OCI-LY1 (cell line): ENCODE measurements at regions not wholly inside any gene's neighbourhood (a gene's known extent, or its start where the extent isn't known, plus 50 kb on each side); places are given as distances from the start of the nearest gene placed in this dataset.
"Not testable (repeated sequence)": the region's sequence is repeated elsewhere in the genome, so short reads cannot be mapped to it uniquely, and the experiment has no call there.

ENCODE experiments used
- H2AFZ ChIP-seq: fragments of 200-600 bp; sonication (generic), shearing (Covaris generic); 2 replicates; pipeline ENCODE4 v1.6.0; 2014; ENCODE audit warnings: antibody characterized with exemption, mild to moderate bottlenecking, low read length
- H3F3A ChIP-seq: fragments of 200-600 bp; sonication (generic), shearing (Covaris generic); 2 replicates; pipeline ENCODE4 v1.6.0; 2014; ENCODE audit warnings: mild to moderate bottlenecking, antibody characterized with exemption, low read length, moderate library complexity; ENCODE audit not compliant: insufficient read depth
- H3K27ac ChIP-seq: fragments of 200-600 bp; sonication (generic); 2 replicates; pipeline ENCODE4 v1.5.1; 2014; ENCODE audit warnings: low read length, mixed run types, mild to moderate bottlenecking, low read depth; ENCODE audit not compliant: poor library complexity, severe bottlenecking
- H3K27me3 ChIP-seq: fragments of 200-600 bp; sonication (generic); 2 replicates; pipeline ENCODE4 v1.6.0; 2014; ENCODE audit warnings: antibody characterized with exemption, mild to moderate bottlenecking, low read length, moderate library complexity; ENCODE audit not compliant: insufficient read depth
- H3K36me3 ChIP-seq: fragments of 200-600 bp; sonication (generic); 2 replicates; pipeline ENCODE4 v1.6.1; 2014; ENCODE audit warnings: mild to moderate bottlenecking, antibody characterized with exemption, low read length, moderate library complexity, mixed read lengths; ENCODE audit not compliant: insufficient read depth
- H3K4me1 ChIP-seq: fragments of 200-600 bp; sonication (generic); 2 replicates; pipeline ENCODE4 v1.5.1; 2014; ENCODE audit warnings: mild to moderate bottlenecking, low read length, moderate library complexity; ENCODE audit not compliant: insufficient read depth, severe bottlenecking
- H3K4me2 ChIP-seq: fragments of 200-600 bp; sonication (generic), shearing (Covaris generic); 2 replicates; pipeline ENCODE4 v1.6.1; 2014; ENCODE audit warnings: low read length
- H3K4me3 ChIP-seq: fragments of 200-600 bp; sonication (generic); 2 replicates; pipeline ENCODE4 v1.5.1; 2014; ENCODE audit warnings: low read length, low read depth, mild to moderate bottlenecking, mixed read lengths; ENCODE audit not compliant: poor library complexity, severe bottlenecking
- H3K79me2 ChIP-seq: fragments of 200-600 bp; shearing (Covaris generic); 2 replicates; pipeline ENCODE4 v1.6.1; 2016; ENCODE audit warnings: mixed run types, low read length, mixed read lengths; ENCODE audit not compliant: insufficient read depth
- H3K9ac ChIP-seq: fragments of 200-600 bp; sonication (generic), shearing (Covaris generic); 2 replicates; pipeline ENCODE4 v1.6.1; 2014; ENCODE audit warnings: mild to moderate bottlenecking, low read length, mixed read lengths
- H3K9me2 ChIP-seq: fragments of 200-600 bp; sonication (generic), shearing (Covaris generic); 2 replicates; pipeline ENCODE4 v1.6.1; 2014; ENCODE audit warnings: low read depth, mild to moderate bottlenecking, low read length, mixed read lengths
- H3K9me3 ChIP-seq: fragments of 200-600 bp; shearing (Covaris generic); 2 replicates; pipeline ENCODE4 v1.6.1; 2014; ENCODE audit warnings: low read length, mixed read lengths
- H4K20me1 ChIP-seq: fragments of 200-600 bp; sonication (generic), shearing (Covaris generic); 2 replicates; pipeline ENCODE4 v1.6.0; 2016; ENCODE audit warnings: mild to moderate bottlenecking, low read length; ENCODE audit not compliant: insufficient read depth
- EZH2 ChIP-seq: fragments of 200-600 bp; sonication (generic), shearing (Covaris generic); IDR thresholded peaks from 2 replicates; pipeline ENCODE4 v1.8.0; 2017; ENCODE audit warnings: borderline replicate concordance, mixed run types, mild to moderate bottlenecking, antibody characterized with exemption, low read length, moderate library complexity, mixed read lengths
- TF ChIP-seq, protein P1 (sequence below): fragments of 200-600 bp; sonication (generic), shearing (Covaris generic); IDR thresholded peaks from 2 replicates; pipeline ENCODE4 v1.5.1; 2017; ENCODE audit warnings: mild to moderate bottlenecking, antibody characterized with exemption, low read length, moderate library complexity, mixed read lengths

DNA sequence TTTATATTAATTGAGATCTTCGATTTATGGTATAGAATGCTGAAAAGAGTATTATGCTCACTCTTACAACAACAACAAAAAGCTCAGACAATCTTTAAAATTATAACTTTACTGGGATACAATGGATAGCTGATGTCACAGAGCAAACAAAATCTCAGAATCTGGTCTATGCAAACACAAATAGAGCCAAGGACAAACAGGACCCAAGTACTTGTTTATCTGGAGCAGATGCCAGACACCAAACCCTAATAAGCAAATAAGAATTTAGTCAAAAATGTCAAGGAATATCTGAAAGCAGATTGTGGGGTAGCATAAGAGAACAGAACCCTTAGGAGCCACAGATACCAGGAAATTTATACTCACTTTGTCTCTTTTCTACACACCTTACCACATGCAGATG lies 302.2 kb downstream of the CGGBP1 start:
- no peaks in the 10 kb centered on the region for H3K4me1 ChIP-seq
- TF ChIP-seq, protein P1, sequence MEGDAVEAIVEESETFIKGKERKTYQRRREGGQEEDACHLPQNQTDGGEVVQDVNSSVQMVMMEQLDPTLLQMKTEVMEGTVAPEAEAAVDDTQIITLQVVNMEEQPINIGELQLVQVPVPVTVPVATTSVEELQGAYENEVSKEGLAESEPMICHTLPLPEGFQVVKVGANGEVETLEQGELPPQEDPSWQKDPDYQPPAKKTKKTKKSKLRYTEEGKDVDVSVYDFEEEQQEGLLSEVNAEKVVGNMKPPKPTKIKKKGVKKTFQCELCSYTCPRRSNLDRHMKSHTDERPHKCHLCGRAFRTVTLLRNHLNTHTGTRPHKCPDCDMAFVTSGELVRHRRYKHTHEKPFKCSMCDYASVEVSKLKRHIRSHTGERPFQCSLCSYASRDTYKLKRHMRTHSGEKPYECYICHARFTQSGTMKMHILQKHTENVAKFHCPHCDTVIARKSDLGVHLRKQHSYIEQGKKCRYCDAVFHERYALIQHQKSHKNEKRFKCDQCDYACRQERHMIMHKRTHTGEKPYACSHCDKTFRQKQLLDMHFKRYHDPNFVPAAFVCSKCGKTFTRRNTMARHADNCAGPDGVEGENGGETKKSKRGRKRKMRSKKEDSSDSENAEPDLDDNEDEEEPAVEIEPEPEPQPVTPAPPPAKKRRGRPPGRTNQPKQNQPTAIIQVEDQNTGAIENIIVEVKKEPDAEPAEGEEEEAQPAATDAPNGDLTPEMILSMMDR = no peak
- TF ChIP-seq EZH2 = no peak
- no peak overlapping the region for H3K27ac ChIP-seq
- no peak overlapping the region for H3K4me3 ChIP-seq
- H3K9me2 ChIP-seq = no peaks in the 10 kb centered on the region
- no peaks in the 10 kb centered on the region for H3K36me3 ChIP-seq
- H3K4me2 ChIP-seq = no peak overlapping the region
- no peaks in the 10 kb centered on the region for H3K27me3 ChIP-seq
- H2AFZ ChIP-seq = no peak overlapping the region
- H3K9ac ChIP-seq = no peak overlapping the region
- H3K9me3 ChIP-seq = no peaks in the 10 kb centered on the region
- no peaks in the 10 kb centered on the region for H3K79me2 ChIP-seq
- H3F3A ChIP-seq = no peaks in the 10 kb centered on the region
- H4K20me1 ChIP-seq = no peaks in the 10 kb centered on the region

DNA sequence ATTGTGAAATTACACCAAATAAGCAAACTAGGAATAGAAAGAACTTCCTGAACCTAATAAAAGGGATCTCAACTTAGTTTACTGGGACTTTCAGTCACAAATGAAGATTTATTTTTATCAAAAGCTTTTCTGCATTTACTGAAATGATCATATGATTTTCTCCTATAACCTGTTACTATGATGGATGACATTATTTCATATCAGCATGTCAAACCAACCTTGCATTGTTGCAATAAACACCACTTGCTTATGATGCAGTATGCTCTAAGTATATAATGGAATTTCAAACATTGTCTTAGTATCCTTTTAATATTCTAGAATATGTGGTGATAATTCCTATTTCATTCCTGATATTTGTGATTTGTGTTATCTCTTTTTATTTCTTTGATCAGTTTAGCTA lies 303.0 kb downstream of the CGGBP1 start:
- H4K20me1 ChIP-seq = no peaks in the 10 kb centered on the region
- no peaks in the 10 kb centered on the region for H3K4me1 ChIP-seq
- no peaks in the 10 kb centered on the region for H3K36me3 ChIP-seq
- H3K9me3 ChIP-seq = no peaks in the 10 kb centered on the region
- H3K9ac ChIP-seq = no peak overlapping the region
- H3K4me3 ChIP-seq = no peak overlapping the region
- no peaks in the 10 kb centered on the region for H3F3A ChIP-seq
- no peaks in the 10 kb centered on the region for H3K27me3 ChIP-seq
- no peak overlapping the region for H3K27ac ChIP-seq
- TF ChIP-seq, protein P1 = no peak
- TF ChIP-seq EZH2 = no peak
- H3K4me2 ChIP-seq = no peak overlapping the region
- H3K79me2 ChIP-seq = no peaks in the 10 kb centered on the region
- H2AFZ ChIP-seq = no peak overlapping the region; the same call in 1 of the 2 replicates
- H3K9me2 ChIP-seq = no peaks in the 10 kb centered on the region

DNA sequence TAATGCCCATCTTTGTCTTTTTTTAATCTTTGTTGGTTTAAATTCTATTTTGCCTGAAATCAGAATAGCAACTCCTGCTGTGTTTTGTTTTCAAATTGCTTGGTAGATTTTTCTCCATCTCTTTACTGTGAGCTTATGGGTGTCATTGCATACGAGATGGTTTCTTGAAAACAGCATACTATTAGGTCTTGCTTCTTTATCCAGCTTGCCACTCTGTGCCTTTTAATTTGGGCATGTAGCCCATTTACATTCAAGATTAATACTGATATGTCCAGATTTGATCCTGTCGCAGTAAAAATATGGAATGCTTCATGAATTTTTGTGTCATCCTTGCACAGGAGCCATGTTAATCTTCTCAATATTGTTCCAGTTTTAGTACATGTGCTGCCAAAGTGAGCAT lies 316.6 kb downstream of the CGGBP1 start:
- Histone ChIP-seq H3K27me3 (no peaks in the 10 kb centered on the region), H3K9me3 (no peaks in the 10 kb centered on the region), H3K79me2 (no peaks in the 10 kb centered on the region), H3K36me3 (no peaks in the 10 kb centered on the region), H2AFZ (no peak overlapping the region), H3K27ac (no peak overlapping the region), H3K4me1 (no peaks in the 10 kb centered on the region), H3K9ac (no peak overlapping the region), H3K9me2 (no peaks in the 10 kb centered on the region), H3K4me3 (no peak overlapping the region), H4K20me1 (no peaks in the 10 kb centered on the region), H3F3A (no peaks in the 10 kb centered on the region), H3K4me2 (no peak overlapping the region)
- TF ChIP-seq, protein P1 = no peak

DNA sequence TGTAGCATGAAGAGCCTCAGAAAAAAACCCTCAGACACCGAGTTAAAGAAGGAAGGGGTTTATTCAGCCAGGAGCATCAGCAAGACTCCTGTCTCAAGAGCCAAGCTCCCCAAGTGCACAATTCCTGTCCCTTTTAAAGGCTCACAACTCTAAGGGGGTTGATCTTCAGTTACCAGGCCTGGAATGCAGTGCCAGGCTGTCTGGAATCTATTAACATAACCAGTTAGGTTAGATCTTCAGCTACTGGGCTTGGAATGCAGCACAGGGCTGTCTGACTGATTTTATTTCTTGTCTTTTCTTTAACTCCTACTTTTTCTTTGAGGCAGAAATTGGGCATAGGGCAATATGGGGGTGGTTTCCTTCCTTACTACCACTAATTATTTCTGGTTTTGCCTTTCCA lies 317.9 kb downstream of the CGGBP1 start:
- H3K9me2 ChIP-seq, H2AFZ ChIP-seq, H3K79me2 ChIP-seq, H3K4me2 ChIP-seq, H3K27ac ChIP-seq, H3K36me3 ChIP-seq, H3K4me1 ChIP-seq, H3F3A ChIP-seq, H3K9ac ChIP-seq, H3K27me3 ChIP-seq, H3K9me3 ChIP-seq, H3K4me3 ChIP-seq, H4K20me1 ChIP-seq: not testable (repeated sequence)

DNA sequence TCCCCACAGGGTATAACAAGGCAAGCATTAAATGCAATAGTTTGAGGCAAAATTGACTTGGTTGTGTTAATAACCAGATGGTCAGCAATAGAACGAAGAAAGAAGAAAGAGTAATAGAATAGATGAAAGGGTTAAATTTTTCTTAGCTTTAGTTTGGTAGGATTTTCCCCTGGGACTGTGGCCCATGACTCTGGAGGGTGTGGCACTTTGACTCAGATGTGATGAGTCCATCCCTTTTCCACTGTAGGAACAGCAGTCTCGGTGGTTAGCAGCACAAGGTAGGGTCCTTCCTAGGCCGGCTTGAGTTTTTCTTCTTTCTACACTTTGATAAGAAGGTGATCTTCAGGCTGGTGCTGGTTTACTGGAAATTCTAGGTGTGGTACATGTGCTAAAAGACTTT lies 321.0 kb downstream of the CGGBP1 start:
- not testable (repeated sequence) for H3K79me2 ChIP-seq, H3K36me3 ChIP-seq, H4K20me1 ChIP-seq, H3K27me3 ChIP-seq, H3F3A ChIP-seq, H2AFZ ChIP-seq, H3K4me2 ChIP-seq, H3K9me2 ChIP-seq, H3K27ac ChIP-seq, H3K4me1 ChIP-seq, H3K9ac ChIP-seq, H3K4me3 ChIP-seq, H3K9me3 ChIP-seq
